ENCODE measurements at regions not wholly inside any gene's neighbourhood (a gene's known extent, or its start where the extent isn't known, plus 50 kb on each side); places are given as distances from the start of the nearest gene placed in this dataset.
"Not testable (repeated sequence)": the region's sequence is repeated elsewhere in the genome, so short reads cannot be mapped to it uniquely, and the experiment has no call there.

- DNase-seq, result no peak
These were observed 99.0 kb upstream of the TSHZ3 start for GRCh38 chr19:31448221-31448657.

GRCh38 chr19:31449379-31449778 lies 100.1 kb upstream of the TSHZ3 start:
- DNase-seq, result no peak

GRCh38 chr19:31450696-31451095 lies 101.5 kb upstream of the TSHZ3 start:
- no peak for DNase-seq

GRCh38 chr19:31451686-31452330 lies 102.6 kb upstream of the TSHZ3 start:
- DNase-seq, result no peak

GRCh38 chr19:31459430-31459829 lies 110.2 kb upstream of the TSHZ3 start:
- no peak for DNase-seq

- no peak for DNase-seq
These were observed 112.7 kb upstream of the TSHZ3 start for GRCh38 chr19:31461814-31462539.

- peak; percentile 76 for DNase-seq
These were observed 121.1 kb upstream of the TSHZ3 start for GRCh38 chr19:31470229-31470939.

- DNase-seq, result no peak
These were observed 121.7 kb upstream of the TSHZ3 start for GRCh38 chr19:31470952-31471351.

GRCh38 chr19:31478241-31478640 lies 129.0 kb upstream of the TSHZ3 start:
- no peak for DNase-seq

- no peak for DNase-seq
These were observed 134.1 kb upstream of the TSHZ3 start for GRCh38 chr19:31483226-31483857.

- DNase-seq, result not testable (repeated sequence)
These were observed 135.7 kb upstream of the TSHZ3 start for GRCh38 chr19:31484858-31485410.

- DNase-seq, result no peak
These were observed 136.2 kb upstream of the TSHZ3 start for GRCh38 chr19:31485472-31485871.

GRCh38 chr19:31491242-31491641 lies 142.0 kb upstream of the TSHZ3 start:
- DNase-seq, result no peak

- DNase-seq, result no peak
These were observed 142.8 kb upstream of the TSHZ3 start for GRCh38 chr19:31492050-31492449.

- DNase-seq, result no peak
These were observed 146.8 kb upstream of the TSHZ3 start for GRCh38 chr19:31496076-31496475.

- no peak for DNase-seq
These were observed 148.5 kb upstream of the TSHZ3 start for GRCh38 chr19:31497709-31498108.

GRCh38 chr19:31498781-31499180 lies 149.5 kb upstream of the TSHZ3 start:
- no peak for DNase-seq

- DNase-seq, result no peak
These were observed 150.3 kb upstream of the TSHZ3 start for GRCh38 chr19:31499281-31500196.

GRCh38 chr19:31500197-31500830 lies 151.1 kb upstream of the TSHZ3 start:
- DNase-seq, result no peak

GRCh38 chr19:31500946-31501345 lies 151.7 kb upstream of the TSHZ3 start:
- DNase-seq, result no peak

GRCh38 chr19:31501427-31502195 lies 152.4 kb upstream of the TSHZ3 start:
- no peak for DNase-seq
